ENCODE measurements at regions not wholly inside any gene's neighbourhood (a gene's known extent, or its start where the extent isn't known, plus 50 kb on each side); places are given as distances from the start of the nearest gene placed in this dataset.

- no peak for FAIRE-seq
Observed at GRCh38 chr2:136257893-136258292, 139.9 kb upstream of the CXCR4 start.

DNA sequence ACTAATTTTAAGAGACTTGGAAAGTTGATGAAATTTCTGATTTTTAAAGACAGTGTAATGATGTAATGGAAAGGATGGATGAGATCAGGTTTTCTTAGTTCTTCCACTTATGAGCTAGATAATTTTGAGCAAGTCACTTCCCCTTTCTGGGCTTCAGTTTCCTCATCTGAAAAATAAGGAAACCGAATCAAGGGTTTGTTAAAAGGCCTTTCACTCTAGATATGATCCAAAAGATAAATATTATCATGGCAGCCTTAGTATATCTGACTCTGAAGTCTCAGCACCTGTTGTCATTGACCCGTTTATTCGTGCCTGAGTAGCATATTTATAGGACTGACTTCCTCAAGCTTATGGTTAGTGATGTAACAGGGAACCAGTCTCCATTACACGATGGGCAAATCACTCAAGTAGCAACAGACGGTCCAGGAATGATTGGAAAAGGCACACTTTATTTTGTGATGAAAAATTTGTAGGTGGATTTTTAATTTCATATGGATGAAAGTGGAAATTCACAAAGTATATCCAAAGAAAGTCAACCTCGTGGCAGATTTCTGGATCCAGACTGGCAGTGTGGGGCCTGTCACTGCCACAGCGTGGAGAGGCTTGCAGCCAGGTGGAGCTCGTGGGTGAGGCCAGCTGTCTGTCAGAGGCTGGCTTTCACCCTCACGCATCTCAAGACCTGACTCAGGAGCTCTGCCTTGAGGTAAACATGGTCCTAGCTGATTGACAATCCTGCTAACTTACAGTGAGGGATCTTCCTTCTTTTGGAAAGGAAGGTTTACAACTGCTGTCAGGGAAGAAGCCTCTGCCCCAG lies 137.9 kb upstream of the CXCR4 start:
- FAIRE-seq: no peak

- FAIRE-seq: no peak
Observed at GRCh38 chr2:136255127-136255526, 137.2 kb upstream of the CXCR4 start.

GRCh38 chr2:136254681-136255080 lies 136.7 kb upstream of the CXCR4 start:
- FAIRE-seq: no peak

GRCh38 chr2:136253288-136254004 lies 135.5 kb upstream of the CXCR4 start:
- FAIRE-seq: no peak

- no peak for FAIRE-seq
Observed at GRCh38 chr2:136251885-136252585, 134.1 kb upstream of the CXCR4 start.

DNA sequence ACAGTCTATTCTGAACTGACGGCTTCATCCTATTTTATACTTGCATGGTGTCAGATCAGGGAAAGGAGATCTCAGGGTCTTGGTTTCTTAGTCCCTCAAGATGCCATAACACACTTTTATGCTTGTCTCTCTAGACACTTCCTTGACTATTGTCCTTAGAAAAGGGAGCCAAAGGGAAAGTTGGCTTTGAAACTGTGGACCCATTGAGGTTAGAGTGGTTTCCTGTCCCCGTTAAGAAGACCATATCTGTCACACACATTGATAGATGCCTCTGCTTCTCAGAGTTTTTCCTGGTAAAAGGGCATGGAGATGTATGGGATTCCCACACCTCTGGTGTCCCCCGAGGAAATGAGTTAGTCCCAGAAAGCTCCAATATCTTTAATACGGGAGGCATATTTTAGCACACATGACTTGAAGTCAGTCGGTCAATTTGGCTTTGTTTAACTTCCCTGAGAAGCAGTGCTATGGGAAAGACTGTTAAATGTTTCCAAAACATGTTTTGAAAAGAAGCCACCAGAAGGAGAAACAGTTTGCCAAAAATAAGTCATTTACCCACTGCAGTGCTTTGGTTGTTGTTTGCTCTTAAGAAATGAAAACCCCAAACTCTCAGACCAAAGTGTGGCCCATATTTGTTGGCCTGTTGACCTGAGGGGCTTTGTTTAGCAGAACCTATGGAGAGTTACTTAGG lies 133.4 kb upstream of the CXCR4 start:
- no peak for FAIRE-seq

DNA sequence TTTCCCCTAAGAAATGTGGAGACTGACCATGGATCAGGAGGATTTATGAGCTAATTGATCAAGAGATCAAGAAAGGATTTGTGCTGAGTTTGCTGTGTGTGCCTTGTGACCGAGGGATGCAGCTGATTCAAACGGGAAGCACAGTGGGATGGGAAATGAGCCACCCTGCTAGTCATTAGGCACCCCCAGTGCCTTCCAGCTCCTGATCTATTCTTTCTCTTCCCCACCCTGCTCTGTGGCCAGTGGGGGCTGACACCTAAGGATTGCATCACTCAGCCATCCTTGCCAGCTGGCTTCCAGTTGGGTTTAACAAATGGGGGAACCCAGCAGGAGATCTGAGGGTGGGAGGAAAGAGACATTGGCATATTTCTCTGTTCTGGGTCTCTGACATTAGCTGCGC lies 132.2 kb upstream of the CXCR4 start:
- FAIRE-seq: no peak

DNA sequence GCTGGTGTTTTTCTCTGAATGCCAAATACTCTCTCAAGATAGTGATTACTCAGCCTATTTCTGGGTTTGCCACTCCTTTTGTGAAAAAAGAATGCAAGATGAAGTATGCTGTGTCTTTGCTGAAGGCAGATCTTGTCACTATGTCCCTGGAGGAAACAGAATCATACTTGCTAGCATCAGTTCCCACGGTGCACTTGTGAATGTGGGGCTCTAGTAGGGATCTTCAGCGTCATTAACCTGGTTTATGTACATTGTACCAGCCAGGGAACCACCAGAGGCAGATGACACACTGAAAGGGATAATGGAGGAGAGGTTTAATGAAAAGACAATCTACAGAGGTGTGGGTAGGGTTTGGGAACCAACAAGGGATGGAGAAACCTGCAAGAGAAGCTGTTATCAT lies 131.0 kb upstream of the CXCR4 start:
- no peak for FAIRE-seq

DNA sequence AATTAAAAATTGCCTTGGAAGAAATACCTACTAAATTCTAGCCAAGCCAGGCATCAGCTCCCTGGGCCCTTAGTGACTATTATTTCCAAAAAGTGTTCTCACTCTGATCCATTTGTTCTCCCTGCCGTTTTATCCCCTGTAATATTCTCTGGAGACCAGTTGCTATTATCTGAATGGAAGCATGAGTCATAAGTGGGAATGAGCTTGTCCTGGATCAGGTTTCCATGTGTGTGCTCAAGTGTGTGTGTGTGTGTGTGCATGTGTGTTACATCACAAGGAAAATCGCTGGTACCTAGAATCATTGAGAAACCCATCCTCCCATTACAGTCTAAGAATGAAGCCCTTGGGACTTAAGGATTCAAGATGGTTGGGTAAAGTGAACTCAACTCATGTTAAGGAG lies 130.3 kb upstream of the CXCR4 start:
- no peak for FAIRE-seq

DNA sequence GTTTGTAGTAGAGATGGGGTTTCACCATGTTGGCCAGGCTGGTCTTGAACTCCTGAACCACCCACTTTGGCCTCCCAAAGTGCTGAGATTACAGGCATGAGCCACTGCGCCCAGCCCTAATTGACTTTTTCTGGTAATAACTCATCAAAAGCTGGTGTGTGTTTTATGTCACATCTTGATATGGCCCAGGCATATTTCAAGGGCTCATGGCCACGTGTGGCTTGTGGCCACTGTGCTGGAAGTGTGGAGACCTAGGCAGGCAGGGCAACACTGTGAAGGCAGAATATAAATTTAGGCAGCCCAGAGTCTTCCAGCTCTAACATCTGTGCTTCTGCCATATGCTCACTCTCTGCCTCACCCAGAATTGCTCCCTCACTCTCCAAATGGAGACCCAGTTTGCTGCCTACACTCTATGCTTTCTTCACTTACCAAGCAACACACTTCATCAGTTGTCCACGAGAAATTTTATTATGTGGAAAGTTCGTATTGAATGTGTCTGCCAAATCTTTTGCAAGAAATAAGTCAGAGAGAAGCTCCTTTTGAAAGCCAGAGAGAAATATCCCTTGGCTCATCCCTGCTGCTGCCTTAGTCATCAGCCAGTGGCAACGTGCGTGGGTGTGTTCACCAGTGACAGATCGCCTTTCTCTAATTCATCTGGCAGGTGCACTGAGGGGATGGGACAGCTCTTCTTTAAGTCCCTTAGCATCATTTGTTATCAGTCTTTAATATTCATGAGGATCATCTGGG lies 129.4 kb upstream of the CXCR4 start:
- FAIRE-seq: no peak

DNA sequence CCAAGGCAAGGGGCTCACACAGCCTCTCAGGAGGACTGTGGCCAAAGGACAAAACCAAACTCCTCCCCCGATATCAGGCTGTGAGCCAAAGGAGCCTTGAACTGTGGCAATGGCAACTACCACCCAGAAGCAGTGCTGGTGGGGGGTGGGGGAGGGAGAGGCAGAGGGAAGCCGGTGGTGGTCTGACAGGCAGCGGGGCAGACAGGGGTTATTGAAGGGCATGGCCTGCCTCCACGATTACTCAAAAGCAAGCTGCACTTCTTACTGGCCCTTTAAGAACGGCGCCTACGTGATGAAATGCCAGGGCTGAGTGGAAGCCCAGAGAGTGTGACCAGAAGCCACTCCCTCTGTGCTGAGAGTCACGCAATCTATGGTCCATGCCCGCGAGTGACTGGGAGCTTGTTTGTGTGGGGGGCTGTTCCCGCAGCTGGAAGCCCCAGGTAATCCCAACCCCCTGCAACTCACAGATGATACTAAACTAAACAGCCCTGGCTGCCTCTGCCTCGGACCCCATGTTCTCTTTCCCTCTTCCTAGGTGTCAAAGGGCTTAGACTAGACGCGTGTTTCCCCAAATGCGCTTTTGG lies 128.2 kb upstream of the CXCR4 start:
- no peak for FAIRE-seq

DNA sequence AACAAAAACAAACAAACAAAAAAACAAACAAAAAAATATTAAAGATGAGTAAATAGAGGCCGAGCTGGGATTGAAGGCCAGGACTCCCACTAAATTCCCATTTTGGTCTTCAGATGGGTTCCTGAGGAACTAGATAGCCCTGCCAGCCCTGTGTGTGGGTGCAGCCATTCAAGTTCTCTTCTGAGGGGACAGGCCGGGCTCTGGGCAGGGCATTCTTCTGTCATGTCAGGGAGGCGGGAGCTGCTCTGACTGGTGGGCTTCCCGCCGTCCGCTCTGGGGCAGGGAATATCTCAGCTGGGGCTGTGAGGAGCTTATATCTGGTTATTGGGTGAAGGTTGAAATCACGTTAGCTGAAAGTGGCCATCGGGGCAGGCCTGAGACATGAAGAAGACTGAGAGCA lies 127.3 kb upstream of the CXCR4 start:
- FAIRE-seq: no peak

DNA sequence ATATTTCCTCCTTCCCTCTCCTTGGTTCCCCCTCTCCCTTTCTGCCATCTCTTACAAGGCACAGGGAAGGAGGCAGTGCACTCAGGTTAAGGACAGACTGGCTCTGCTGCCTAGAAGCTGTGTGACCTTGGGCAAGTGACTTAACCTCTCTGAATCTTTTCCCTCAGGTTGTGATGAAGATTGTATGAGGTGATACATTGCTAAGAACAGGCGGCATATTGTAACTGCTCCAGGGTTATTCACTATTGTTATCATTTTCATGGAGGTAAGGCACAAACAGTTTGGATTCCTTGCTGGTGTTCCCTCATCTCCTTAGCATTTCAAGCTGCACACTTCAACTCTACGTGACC lies 126.6 kb upstream of the CXCR4 start:
- FAIRE-seq: no peak

DNA sequence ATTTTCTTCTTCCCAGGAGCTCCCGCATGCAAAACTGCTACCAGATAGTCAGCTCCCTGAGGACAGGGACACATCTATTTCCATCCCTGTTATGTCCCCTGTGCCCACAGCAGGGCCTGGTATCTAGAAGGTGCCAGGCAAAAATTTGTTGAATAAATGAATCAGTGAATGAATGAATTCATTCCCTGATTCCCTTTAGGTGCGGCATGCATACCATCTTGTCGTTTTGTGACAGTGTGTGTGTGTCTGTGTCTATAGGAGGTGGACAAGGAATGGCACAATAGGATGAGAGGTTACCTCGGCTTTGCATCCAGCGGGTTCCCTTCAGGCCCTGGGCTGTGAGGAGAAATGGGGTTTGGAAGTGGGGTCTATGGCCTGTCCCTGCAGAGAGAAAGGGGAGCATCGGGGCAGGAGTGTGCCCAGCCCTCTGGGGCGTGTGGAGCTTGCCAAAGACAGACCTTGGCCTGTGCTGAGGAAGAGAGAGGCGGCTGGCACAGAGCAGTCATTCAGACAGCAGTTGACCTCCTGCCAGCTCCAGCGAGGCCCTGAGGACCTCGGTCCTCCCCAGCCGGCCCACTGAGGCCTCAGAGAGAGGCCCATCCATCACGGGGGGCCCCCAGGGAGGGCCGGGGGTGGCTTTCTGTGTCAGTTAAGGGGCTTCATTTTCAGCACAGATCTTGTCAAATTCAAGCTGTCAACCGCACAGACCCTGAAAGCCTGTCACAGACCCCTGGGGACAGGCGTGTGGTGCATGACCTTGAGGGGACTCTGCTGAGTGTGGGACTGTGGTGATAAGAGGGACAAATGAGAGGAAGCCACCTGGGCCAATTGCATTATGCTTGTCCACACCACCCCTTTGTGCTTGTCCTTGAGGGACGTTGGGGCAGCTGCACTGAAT lies 125.9 kb upstream of the CXCR4 start:
- FAIRE-seq: no peak

GRCh38 chr2:136242687-136243277 lies 124.8 kb upstream of the CXCR4 start:
- no peak for FAIRE-seq

- no peak for FAIRE-seq
Observed at GRCh38 chr2:136242100-136242499, 124.2 kb upstream of the CXCR4 start.

- no peak for FAIRE-seq
Observed at GRCh38 chr2:136239079-136239685, 121.2 kb upstream of the CXCR4 start.

DNA sequence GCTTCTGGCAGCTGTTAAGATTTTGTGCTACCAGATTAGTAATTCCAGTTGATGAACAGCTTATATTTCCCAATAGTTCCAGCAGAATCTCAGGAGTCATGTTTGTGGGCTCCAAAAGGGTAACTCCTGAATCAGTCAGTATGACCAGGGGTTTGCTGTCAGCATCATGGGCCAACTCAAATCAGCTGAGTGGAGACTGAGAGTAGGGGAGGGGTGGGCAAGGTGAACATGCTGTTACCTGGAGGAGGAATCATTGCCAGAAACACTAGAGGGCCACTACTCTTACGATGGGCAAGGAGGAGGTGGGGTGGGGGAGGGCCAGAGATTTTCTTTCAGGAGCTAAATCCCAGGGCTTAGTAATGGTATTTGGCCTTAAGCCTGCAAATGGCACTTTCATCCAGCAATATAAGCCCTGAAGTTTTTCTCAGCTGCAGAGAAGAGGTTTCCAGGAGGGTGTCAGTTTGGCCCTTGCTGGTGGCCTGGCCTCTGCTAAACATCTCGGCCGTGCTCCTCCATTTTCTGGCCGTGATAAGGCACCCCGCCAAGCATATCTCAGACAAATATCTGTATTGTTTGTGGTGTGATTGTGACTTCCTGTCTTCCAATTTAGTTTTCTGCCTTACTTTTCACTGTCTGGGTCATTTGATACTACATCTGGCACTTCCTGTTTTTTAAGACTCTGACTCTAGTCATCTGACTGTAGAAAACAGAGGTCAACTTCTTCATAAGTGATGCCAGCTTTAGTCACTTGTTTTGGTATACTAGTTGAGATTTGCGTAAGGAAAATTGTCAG lies 120.5 kb upstream of the CXCR4 start:
- FAIRE-seq: no peak
